ENCODE measurements at regions not wholly inside any gene's neighbourhood (a gene's known extent, or its start where the extent isn't known, plus 50 kb on each side); places are given as distances from the start of the nearest gene placed in this dataset.

DNA sequence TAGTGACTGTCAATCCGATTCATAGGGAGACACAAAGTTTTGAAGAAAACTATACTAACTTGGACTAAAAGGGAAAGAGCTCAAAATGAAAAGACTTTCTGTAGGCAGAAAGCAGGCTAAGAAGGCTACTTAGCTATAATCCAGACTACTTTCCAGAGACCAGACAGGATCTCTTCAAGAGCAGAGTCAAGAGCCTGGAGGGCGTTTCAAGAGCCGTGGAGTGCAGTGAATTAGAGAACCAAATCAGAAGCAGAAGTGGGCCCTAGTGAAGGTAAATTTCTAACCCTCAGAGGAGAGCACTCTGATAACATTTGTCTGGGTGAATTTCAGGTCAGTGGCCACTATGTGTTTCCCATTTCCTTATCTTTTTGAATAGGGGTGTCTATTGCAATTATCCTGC, 76.4 kb downstream of the CGGBP1 start (continued):
- TF ChIP-seq ZNF296 (CRISPR knock-in tag; conservative IDR thresholded peaks at IDR 0.05) (no peak), ZNF557 (CRISPR knock-in tag; IDR thresholded peaks at IDR 0.05) (no peak), MED8 (CRISPR knock-in tag; IDR thresholded peaks at IDR 0.05; ENCODE audit: insufficient replicate concordance) (no peak), ZNF773 (CRISPR knock-in tag; IDR thresholded peaks at IDR 0.05; ENCODE audit: borderline replicate concordance) (no peak), NFE2 (CRISPR knock-in tag; IDR thresholded peaks at IDR 0.05) (no peak), ZNF563 (CRISPR knock-in tag; IDR thresholded peaks at IDR 0.05) (no peak), ZSCAN12 (CRISPR knock-in tag; IDR thresholded peaks at IDR 0.05) (no peak)
- TF ChIP-seq, protein P1, sequence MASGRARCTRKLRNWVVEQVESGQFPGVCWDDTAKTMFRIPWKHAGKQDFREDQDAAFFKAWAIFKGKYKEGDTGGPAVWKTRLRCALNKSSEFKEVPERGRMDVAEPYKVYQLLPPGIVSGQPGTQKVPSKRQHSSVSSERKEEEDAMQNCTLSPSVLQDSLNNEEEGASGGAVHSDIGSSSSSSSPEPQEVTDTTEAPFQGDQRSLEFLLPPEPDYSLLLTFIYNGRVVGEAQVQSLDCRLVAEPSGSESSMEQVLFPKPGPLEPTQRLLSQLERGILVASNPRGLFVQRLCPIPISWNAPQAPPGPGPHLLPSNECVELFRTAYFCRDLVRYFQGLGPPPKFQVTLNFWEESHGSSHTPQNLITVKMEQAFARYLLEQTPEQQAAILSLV (CRISPR knock-in tag; IDR thresholded peaks at IDR 0.05; ENCODE audit: borderline replicate concordance): no peak
- TF ChIP-seq, protein P2, sequence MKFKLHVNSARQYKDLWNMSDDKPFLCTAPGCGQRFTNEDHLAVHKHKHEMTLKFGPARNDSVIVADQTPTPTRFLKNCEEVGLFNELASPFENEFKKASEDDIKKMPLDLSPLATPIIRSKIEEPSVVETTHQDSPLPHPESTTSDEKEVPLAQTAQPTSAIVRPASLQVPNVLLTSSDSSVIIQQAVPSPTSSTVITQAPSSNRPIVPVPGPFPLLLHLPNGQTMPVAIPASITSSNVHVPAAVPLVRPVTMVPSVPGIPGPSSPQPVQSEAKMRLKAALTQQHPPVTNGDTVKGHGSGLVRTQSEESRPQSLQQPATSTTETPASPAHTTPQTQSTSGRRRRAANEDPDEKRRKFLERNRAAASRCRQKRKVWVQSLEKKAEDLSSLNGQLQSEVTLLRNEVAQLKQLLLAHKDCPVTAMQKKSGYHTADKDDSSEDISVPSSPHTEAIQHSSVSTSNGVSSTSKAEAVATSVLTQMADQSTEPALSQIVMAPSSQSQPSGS (CRISPR knock-in tag; IDR thresholded peaks at IDR 0.05): no peak

DNA sequence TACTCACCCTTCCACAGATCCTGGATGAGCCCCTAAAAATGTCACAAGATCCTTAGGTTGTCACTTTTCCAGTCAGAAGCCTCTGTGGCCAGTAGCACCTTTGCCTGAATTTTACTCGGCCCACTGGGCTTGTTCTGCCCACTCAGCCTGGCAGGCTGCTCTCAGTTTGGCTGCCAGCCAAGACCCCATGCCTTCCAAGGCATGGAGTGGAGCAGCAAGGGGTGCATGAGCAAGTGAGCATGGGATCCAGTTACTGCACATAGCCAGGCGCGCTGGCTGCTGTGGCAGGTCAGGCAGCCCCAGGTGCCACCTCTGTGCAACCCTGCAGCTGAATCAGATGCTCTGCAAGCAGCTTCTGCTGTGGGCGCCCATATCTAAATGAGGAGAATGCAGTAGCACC, 79.3 kb downstream of the CGGBP1 start:
- H2AFZ ChIP-seq (ENCODE audit: low read length): no peak overlapping the region
- H3K9me3 ChIP-seq (ENCODE audit: low read length): no peaks in the 10 kb centered on the region
- in situ Hi-C loops (cut with HindIII; ENCODE audit: extremely low pct_ligation_motif_present, low pct_unique_long_range_greater_than_20kb): no loop called here
- FAIRE-seq (no peak), ATAC-seq (no peak; the same call in 2 of the 3 replicates), DNase-seq (ENCODE audit: low spot score) (no peak)
- H4K20me1 ChIP-seq (ENCODE audit: insufficient read depth, low read length): no peaks in the 10 kb centered on the region
- ChIA-PET CTCF (ENCODE audit: low intra/inter-chr PET ratio, low total read pairs) (no interaction called here), POLR2A (no interaction called here)
- H3K4me2 ChIP-seq (ENCODE audit: low read depth, low read length): no peak overlapping the region
- no peaks in the 10 kb centered on the region for H3K36me3 ChIP-seq (replicated peaks in 1 of 2; ENCODE audit: control insufficient read depth in 1 of 2, insufficient read depth in 2 of 2, low read length in 2 of 2)
- no peak overlapping the region for H3K9ac ChIP-seq (ENCODE audit: insufficient read depth, low read depth, low read length)
- WGBS (ENCODE audit: low lambda C conversion rate): no CpG with 5 or more reads among the region's 4 CpGs
- H3K27ac ChIP-seq (ENCODE audit: extremely low read length, insufficient read depth, low read length): no peak overlapping the region
- intact Hi-C loops (cut with micrococcal nuclease; ENCODE audit: unreplicated experiment): no loop called here
- BruUV-seq (replicated peaks): no TSS peak
- H3K4me3 ChIP-seq (replicated peaks in 1 of 3; ENCODE audit: insufficient read depth in 1 of 3, low read depth in 2 of 3, low read length in 3 of 3): no peak overlapping the region
- no peaks in the 10 kb centered on the region for H3K27me3 ChIP-seq (ENCODE audit: control insufficient read depth in 1 of 2, insufficient read depth in 2 of 2, low read length in 2 of 2)
- H3K4me1 ChIP-seq (ENCODE audit: insufficient read depth, low read length): no peaks in the 10 kb centered on the region
- H3K79me2 ChIP-seq (ENCODE audit: insufficient read depth, low read length): no peaks in the 10 kb centered on the region
- no peak for TF ChIP-seq KLF11 (CRISPR knock-in tag; IDR thresholded peaks at IDR 0.05)
- TF ChIP-seq ZSCAN9 (CRISPR knock-in tag; IDR thresholded peaks at IDR 0.05; ENCODE audit: borderline replicate concordance): no peak
- no peak for TF ChIP-seq HNRNPL (IDR thresholded peaks at IDR 0.05; ENCODE audit: low read depth, low read length)
- no peak for TF ChIP-seq NR2F1 (CRISPR knock-in tag; IDR thresholded peaks at IDR 0.05)
- no peak for TF ChIP-seq MAFF (IDR thresholded peaks at IDR 0.05; ENCODE audit: low read depth, low read length)
- TF ChIP-seq, protein P3, sequence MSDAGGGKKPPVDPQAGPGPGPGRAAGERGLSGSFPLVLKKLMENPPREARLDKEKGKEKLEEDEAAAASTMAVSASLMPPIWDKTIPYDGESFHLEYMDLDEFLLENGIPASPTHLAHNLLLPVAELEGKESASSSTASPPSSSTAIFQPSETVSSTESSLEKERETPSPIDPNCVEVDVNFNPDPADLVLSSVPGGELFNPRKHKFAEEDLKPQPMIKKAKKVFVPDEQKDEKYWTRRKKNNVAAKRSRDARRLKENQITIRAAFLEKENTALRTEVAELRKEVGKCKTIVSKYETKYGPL (CRISPR knock-in tag; IDR thresholded peaks at IDR 0.05): no peak
- TF ChIP-seq, protein P4, sequence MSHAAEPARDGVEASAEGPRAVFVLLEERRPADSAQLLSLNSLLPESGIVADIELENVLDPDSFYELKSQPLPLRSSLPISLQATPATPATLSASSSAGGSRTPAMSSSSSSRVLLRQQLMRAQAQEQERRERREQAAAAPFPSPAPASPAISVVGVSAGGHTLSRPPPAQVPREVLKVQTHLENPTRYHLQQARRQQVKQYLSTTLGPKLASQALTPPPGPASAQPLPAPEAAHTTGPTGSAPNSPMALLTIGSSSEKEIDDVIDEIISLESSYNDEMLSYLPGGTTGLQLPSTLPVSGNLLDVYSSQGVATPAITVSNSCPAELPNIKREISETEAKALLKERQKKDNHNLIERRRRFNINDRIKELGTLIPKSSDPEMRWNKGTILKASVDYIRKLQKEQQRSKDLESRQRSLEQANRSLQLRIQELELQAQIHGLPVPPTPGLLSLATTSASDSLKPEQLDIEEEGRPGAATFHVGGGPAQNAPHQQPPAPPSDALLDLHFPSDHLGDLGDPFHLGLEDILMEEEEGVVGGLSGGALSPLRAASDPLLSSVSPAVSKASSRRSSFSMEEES (CRISPR knock-in tag; IDR thresholded peaks at IDR 0.05): no peak
- TF ChIP-seq ZNF260 (CRISPR knock-in tag; IDR thresholded peaks at IDR 0.05; ENCODE audit: borderline replicate concordance, low read depth): no peak
- TF ChIP-seq JUND (CRISPR knock-in tag; IDR thresholded peaks at IDR 0.05): no peak

Measured in HepG2 (cell line).